ENCODE measurements at regions not wholly inside any gene's neighbourhood (a gene's known extent, or its start where the extent isn't known, plus 50 kb on each side); places are given as distances from the start of the nearest gene placed in this dataset.

- TF ChIP-seq, protein P1, sequence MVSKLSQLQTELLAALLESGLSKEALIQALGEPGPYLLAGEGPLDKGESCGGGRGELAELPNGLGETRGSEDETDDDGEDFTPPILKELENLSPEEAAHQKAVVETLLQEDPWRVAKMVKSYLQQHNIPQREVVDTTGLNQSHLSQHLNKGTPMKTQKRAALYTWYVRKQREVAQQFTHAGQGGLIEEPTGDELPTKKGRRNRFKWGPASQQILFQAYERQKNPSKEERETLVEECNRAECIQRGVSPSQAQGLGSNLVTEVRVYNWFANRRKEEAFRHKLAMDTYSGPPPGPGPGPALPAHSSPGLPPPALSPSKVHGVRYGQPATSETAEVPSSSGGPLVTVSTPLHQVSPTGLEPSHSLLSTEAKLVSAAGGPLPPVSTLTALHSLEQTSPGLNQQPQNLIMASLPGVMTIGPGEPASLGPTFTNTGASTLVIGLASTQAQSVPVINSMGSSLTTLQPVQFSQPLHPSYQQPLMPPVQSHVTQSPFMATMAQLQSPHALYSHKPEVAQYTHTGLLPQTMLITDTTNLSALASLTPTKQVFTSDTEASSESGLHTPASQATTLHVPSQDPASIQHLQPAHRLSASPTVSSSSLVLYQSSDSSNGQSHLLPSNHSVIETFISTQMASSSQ (IDR thresholded peaks at IDR 0.05; ENCODE audit: low read depth) = no peak
- TF ChIP-seq, protein P1 (CRISPR knock-in tag; IDR thresholded peaks at IDR 0.05; ENCODE audit: borderline replicate concordance) = no peak
- TF ChIP-seq BCL6 (CRISPR knock-in tag; IDR thresholded peaks at IDR 0.05) = peak; percentile 68
- TF ChIP-seq, protein P2, sequence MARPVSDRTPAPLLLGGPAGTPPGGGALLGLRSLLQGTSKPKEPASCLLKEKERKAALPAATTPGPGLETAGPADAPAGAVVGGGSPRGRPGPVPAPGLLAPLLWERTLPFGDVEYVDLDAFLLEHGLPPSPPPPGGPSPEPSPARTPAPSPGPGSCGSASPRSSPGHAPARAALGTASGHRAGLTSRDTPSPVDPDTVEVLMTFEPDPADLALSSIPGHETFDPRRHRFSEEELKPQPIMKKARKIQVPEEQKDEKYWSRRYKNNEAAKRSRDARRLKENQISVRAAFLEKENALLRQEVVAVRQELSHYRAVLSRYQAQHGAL (CRISPR knock-in tag; IDR thresholded peaks at IDR 0.05; ENCODE audit: not compliant biosample characterization) = no peak
- no peak for TF ChIP-seq ZNF333 (CRISPR knock-in tag; IDR thresholded peaks at IDR 0.05; ENCODE audit: borderline replicate concordance)
- TF ChIP-seq POGZ (CRISPR knock-in tag; IDR thresholded peaks at IDR 0.05) = 0 out of 2 replicates have a peak, but pooled peaks have one; percentile 38
- TF ChIP-seq, protein P3, sequence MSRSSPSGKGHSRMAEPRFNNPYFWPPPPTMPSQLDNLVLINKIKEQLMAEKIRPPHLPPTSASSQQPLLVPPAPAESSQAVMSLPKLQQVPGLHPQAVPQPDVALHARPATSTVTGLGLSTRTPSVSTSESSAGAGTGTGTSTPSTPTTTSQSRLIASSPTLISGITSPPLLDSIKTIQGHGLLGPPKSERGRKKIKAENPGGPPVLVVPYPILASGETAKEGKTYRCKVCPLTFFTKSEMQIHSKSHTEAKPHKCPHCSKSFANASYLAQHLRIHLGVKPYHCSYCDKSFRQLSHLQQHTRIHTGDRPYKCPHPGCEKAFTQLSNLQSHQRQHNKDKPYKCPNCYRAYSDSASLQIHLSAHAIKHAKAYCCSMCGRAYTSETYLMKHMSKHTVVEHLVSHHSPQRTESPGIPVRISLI (CRISPR knock-in tag; IDR thresholded peaks at IDR 0.05; ENCODE audit: borderline replicate concordance) = 0 out of 2 replicates have a peak, but pooled peaks have one; percentile 31
- TF ChIP-seq, protein P4, sequence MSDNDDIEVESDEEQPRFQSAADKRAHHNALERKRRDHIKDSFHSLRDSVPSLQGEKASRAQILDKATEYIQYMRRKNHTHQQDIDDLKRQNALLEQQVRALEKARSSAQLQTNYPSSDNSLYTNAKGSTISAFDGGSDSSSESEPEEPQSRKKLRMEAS (IDR thresholded peaks at IDR 0.05) = 0 out of 2 replicates have a peak, but pooled peaks have one; percentile 31
- TF ChIP-seq ZSCAN30 (CRISPR knock-in tag; IDR thresholded peaks at IDR 0.05) = no peak
- peak; percentile 37; the same call in 1 of the 2 replicates for TF ChIP-seq ISL2 (CRISPR knock-in tag; IDR thresholded peaks at IDR 0.05)
- TF ChIP-seq, protein P5, sequence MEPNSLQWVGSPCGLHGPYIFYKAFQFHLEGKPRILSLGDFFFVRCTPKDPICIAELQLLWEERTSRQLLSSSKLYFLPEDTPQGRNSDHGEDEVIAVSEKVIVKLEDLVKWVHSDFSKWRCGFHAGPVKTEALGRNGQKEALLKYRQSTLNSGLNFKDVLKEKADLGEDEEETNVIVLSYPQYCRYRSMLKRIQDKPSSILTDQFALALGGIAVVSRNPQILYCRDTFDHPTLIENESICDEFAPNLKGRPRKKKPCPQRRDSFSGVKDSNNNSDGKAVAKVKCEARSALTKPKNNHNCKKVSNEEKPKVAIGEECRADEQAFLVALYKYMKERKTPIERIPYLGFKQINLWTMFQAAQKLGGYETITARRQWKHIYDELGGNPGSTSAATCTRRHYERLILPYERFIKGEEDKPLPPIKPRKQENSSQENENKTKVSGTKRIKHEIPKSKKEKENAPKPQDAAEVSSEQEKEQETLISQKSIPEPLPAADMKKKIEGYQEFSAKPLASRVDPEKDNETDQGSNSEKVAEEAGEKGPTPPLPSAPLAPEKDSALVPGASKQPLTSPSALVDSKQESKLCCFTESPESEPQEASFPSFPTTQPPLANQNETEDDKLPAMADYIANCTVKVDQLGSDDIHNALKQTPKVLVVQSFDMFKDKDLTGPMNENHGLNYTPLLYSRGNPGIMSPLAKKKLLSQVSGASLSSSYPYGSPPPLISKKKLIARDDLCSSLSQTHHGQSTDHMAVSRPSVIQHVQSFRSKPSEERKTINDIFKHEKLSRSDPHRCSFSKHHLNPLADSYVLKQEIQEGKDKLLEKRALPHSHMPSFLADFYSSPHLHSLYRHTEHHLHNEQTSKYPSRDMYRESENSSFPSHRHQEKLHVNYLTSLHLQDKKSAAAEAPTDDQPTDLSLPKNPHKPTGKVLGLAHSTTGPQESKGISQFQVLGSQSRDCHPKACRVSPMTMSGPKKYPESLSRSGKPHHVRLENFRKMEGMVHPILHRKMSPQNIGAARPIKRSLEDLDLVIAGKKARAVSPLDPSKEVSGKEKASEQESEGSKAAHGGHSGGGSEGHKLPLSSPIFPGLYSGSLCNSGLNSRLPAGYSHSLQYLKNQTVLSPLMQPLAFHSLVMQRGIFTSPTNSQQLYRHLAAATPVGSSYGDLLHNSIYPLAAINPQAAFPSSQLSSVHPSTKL (CRISPR knock-in tag; IDR thresholded peaks at IDR 0.05) = peak; percentile 49; the same call in 1 of the 2 replicates
- TF ChIP-seq MIXL1 (CRISPR knock-in tag; IDR thresholded peaks at IDR 0.05) = 0 out of 2 replicates have a peak, but pooled peaks have one; percentile 14
- TF ChIP-seq ZKSCAN8 (CRISPR knock-in tag; IDR thresholded peaks at IDR 0.05; ENCODE audit: borderline replicate concordance) = no peak
- 0 out of 2 replicates have a peak, but pooled peaks have one; percentile 24 for TF ChIP-seq ELF3 (CRISPR knock-in tag; IDR thresholded peaks at IDR 0.05)
- peak; percentile 60 for TF ChIP-seq SOX5 (CRISPR knock-in tag; IDR thresholded peaks at IDR 0.05; ENCODE audit: borderline replicate concordance)
- no peak for TF ChIP-seq ZNF501 (CRISPR knock-in tag; IDR thresholded peaks at IDR 0.05)
- no peak for TF ChIP-seq ZFP90 (CRISPR knock-in tag; IDR thresholded peaks at IDR 0.05; ENCODE audit: borderline replicate concordance)
- TF ChIP-seq PCBP2 (optimal IDR thresholded peaks at IDR 0.05; ENCODE audit: low read depth, low read length, poor library complexity, severe bottlenecking) = no peak
- no peak for TF ChIP-seq ZSCAN31 (CRISPR knock-in tag; IDR thresholded peaks at IDR 0.05; ENCODE audit: low read depth)
- no peak for TF ChIP-seq ZNF891 (CRISPR knock-in tag; IDR thresholded peaks at IDR 0.05)
- peak; percentile 35; the same call in 1 of the 2 replicates for TF ChIP-seq HNF4G (IDR thresholded peaks at IDR 0.05; ENCODE audit: borderline replicate concordance, low read depth, low read length)
- no peak for TF ChIP-seq HNF4G (CRISPR knock-in tag; IDR thresholded peaks at IDR 0.05; ENCODE audit: borderline replicate concordance, low read depth)
These were observed 438.1 kb downstream of the GJA1 start (continued) for GRCh38 chr6:121873595-121873994.
